ENCODE measurements at regions not wholly inside any gene's neighbourhood (a gene's known extent, or its start where the extent isn't known, plus 50 kb on each side); places are given as distances from the start of the nearest gene placed in this dataset.

GRCh38 chr18:3391704-3392466, 58.1 kb upstream of the TGIF1 start:
- no peak for TF ChIP-seq CTCF (IDR thresholded peaks at IDR 0.05; ENCODE audit: insufficient read depth, low read length, severe bottlenecking)
- no peak for FAIRE-seq

GRCh38 chr18:3392467-3392855, 57.5 kb upstream of the TGIF1 start:
- TF ChIP-seq CTCF (IDR thresholded peaks at IDR 0.05; ENCODE audit: insufficient read depth, low read length, severe bottlenecking): no peak
- Histone ChIP-seq H3K4me3 (ENCODE audit: low read depth, low read length) (no peak overlapping the region), H3K27me3 (ENCODE audit: control insufficient read depth, insufficient read depth, low read length) (no peaks in the 10 kb centered on the region), H3K36me3 (ENCODE audit: control insufficient read depth, insufficient read depth, low read length) (no peaks in the 10 kb centered on the region)
- FAIRE-seq (no peak), DNase-seq (ENCODE audit: low read depth) (no peak)

More at GRCh38 chr18:3391704-3392466, 58.1 kb upstream of the TGIF1 start:
- Histone ChIP-seq H3K4me3 (ENCODE audit: low read depth, low read length) (no peak overlapping the region), H3K27me3 (ENCODE audit: control insufficient read depth, insufficient read depth, low read length) (no peaks in the 10 kb centered on the region), H3K36me3 (ENCODE audit: control insufficient read depth, insufficient read depth, low read length) (no peaks in the 10 kb centered on the region)
- no peak for DNase-seq (ENCODE audit: low read depth)

- H3K4me3 ChIP-seq (ENCODE audit: low read depth, low read length): no peak overlapping the region
- H3K27me3 ChIP-seq (ENCODE audit: control insufficient read depth, insufficient read depth, low read length): no peaks in the 10 kb centered on the region
- DNase-seq (ENCODE audit: low read depth) (no peak), FAIRE-seq (no peak)
- TF ChIP-seq CTCF (IDR thresholded peaks at IDR 0.05; ENCODE audit: insufficient read depth, low read length, severe bottlenecking): no peak
- H3K36me3 ChIP-seq (ENCODE audit: control insufficient read depth, insufficient read depth, low read length): no peaks in the 10 kb centered on the region
These were observed 55.3 kb upstream of the TGIF1 start for GRCh38 chr18:3394648-3395047.

GRCh38 chr18:3395466-3395865, 54.5 kb upstream of the TGIF1 start:
- no peak for TF ChIP-seq CTCF (IDR thresholded peaks at IDR 0.05; ENCODE audit: insufficient read depth, low read length, severe bottlenecking)
- H3K27me3 ChIP-seq (ENCODE audit: control insufficient read depth, insufficient read depth, low read length): no peaks in the 10 kb centered on the region
- FAIRE-seq (no peak), DNase-seq (ENCODE audit: low read depth) (no peak)
- no peak overlapping the region for H3K4me3 ChIP-seq (ENCODE audit: low read depth, low read length)
- no peaks in the 10 kb centered on the region for H3K36me3 ChIP-seq (ENCODE audit: control insufficient read depth, insufficient read depth, low read length)

GRCh38 chr18:3397031-3397750, 52.8 kb upstream of the TGIF1 start:
- Histone ChIP-seq H3K27me3 (ENCODE audit: control insufficient read depth, insufficient read depth, low read length) (no peaks in the 10 kb centered on the region), H3K36me3 (ENCODE audit: control insufficient read depth, insufficient read depth, low read length) (no peaks in the 10 kb centered on the region), H3K4me3 (ENCODE audit: low read depth, low read length) (no peak overlapping the region)
- no peak for TF ChIP-seq CTCF (IDR thresholded peaks at IDR 0.05; ENCODE audit: insufficient read depth, low read length, severe bottlenecking)
- DNase-seq (ENCODE audit: low read depth): peak; percentile 38
- FAIRE-seq: no peak

Data from bronchial epithelial cell (primary cell).